Stimulated activated CD8-positive, alpha-beta memory T cell treated with anti-CD3 and anti-CD28 coated beads, Interleukin-7, amount 100 ng/mL, for 48 hours (primary cell): ENCODE measurements at regions not wholly inside any gene's neighbourhood (a gene's known extent, or its start where the extent isn't known, plus 50 kb on each side); places are given as distances from the start of the nearest gene placed in this dataset.

ENCODE experiments used
- DNase-seq, 2 donors: peaks; one replicate each; pipeline ENCODE4 v3.0.0-alpha.2; 2020; ENCODE audit warnings: low read depth in 1 of 2; ENCODE audit errors: extremely low read depth in 1 of 2

- peak; percentile 1 to 4 for DNase-seq
Measured at GRCh38 chr10:88194041-88194887, 330.8 kb downstream of the PTEN start.

- DNase-seq, result no peak
Measured at GRCh38 chr10:88194961-88195367, 331.5 kb downstream of the PTEN start.

- DNase-seq, result no peak
Measured at GRCh38 chr10:88195841-88196240, 332.4 kb downstream of the PTEN start.

- DNase-seq, result no peak
Measured at GRCh38 chr10:88196291-88196690, 332.9 kb downstream of the PTEN start.

- DNase-seq, result no peak
Measured at GRCh38 chr10:88198023-88198422, 334.6 kb downstream of the PTEN start.

GRCh38 chr10:88200312-88201032, 337.0 kb downstream of the PTEN start:
- DNase-seq, result no peak

GRCh38 chr10:88205842-88206446, 342.5 kb downstream of the PTEN start:
- no peak for DNase-seq

- DNase-seq, result no peak
Measured at GRCh38 chr10:88207121-88207546, 343.7 kb downstream of the PTEN start.

GRCh38 chr10:88209231-88209630, 345.8 kb downstream of the PTEN start:
- no peak for DNase-seq

- DNase-seq, result no peak
Measured at GRCh38 chr10:88209837-88210561, 346.6 kb downstream of the PTEN start.

- DNase-seq, result no peak
Measured at GRCh38 chr10:88211230-88211629, 347.8 kb downstream of the PTEN start.

GRCh38 chr10:88212069-88212468, 348.6 kb downstream of the PTEN start:
- DNase-seq, result no peak

- no peak for DNase-seq
Measured at GRCh38 chr10:88213065-88213605, 349.7 kb downstream of the PTEN start.

GRCh38 chr10:88216976-88217375, 353.6 kb downstream of the PTEN start:
- no peak for DNase-seq

GRCh38 chr10:88218362-88218761, 354.9 kb downstream of the PTEN start:
- no peak for DNase-seq

- DNase-seq, result no peak
Measured at GRCh38 chr10:88219753-88220152, 356.3 kb downstream of the PTEN start.

GRCh38 chr10:88221010-88221973, 357.9 kb downstream of the PTEN start:
- no peak for DNase-seq

GRCh38 chr10:88222881-88223280, 359.5 kb downstream of the PTEN start:
- no peak for DNase-seq
